HG03060 (cell line): ENCODE measurements at regions not wholly inside any gene's neighbourhood (a gene's known extent, or its start where the extent isn't known, plus 50 kb on each side); places are given as distances from the start of the nearest gene placed in this dataset.

Source experiments
- ATAC-seq: cut with Tn5 transposase; IDR thresholded peaks from one replicate; pipeline ENCODE4 v1.9.1; 2021; ENCODE audit warnings: low read depth, moderate number of reproducible peaks; ENCODE audit not compliant: unreplicated experiment

- ATAC-seq: no peak
Measured at GRCh38 chr2:221364672-221365071, 207.4 kb downstream of the EPHA4 start.
